ENCODE measurements at regions not wholly inside any gene's neighbourhood (a gene's known extent, or its start where the extent isn't known, plus 50 kb on each side); places are given as distances from the start of the nearest gene placed in this dataset.
"Not testable (repeated sequence)": the region's sequence is repeated elsewhere in the genome, so short reads cannot be mapped to it uniquely, and the experiment has no call there.

DNA sequence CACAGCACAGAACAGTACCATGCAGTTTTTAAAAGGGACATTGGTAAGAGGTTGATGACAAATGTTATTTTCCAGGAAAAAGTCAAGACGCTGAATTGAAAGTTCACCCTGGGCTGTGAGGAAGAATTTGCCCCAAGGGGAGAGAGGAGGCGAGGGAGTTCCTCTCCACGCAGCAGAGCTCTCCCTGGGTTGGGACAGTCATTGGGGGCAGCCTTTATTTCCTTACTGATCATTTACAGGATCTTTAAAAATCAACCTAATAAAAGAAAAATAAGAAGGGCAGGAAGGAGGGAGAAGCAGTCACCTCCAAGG, 49.9 kb upstream of the WNT7B start:
- no peak for DNase-seq (ENCODE audit: low read depth)

DNA sequence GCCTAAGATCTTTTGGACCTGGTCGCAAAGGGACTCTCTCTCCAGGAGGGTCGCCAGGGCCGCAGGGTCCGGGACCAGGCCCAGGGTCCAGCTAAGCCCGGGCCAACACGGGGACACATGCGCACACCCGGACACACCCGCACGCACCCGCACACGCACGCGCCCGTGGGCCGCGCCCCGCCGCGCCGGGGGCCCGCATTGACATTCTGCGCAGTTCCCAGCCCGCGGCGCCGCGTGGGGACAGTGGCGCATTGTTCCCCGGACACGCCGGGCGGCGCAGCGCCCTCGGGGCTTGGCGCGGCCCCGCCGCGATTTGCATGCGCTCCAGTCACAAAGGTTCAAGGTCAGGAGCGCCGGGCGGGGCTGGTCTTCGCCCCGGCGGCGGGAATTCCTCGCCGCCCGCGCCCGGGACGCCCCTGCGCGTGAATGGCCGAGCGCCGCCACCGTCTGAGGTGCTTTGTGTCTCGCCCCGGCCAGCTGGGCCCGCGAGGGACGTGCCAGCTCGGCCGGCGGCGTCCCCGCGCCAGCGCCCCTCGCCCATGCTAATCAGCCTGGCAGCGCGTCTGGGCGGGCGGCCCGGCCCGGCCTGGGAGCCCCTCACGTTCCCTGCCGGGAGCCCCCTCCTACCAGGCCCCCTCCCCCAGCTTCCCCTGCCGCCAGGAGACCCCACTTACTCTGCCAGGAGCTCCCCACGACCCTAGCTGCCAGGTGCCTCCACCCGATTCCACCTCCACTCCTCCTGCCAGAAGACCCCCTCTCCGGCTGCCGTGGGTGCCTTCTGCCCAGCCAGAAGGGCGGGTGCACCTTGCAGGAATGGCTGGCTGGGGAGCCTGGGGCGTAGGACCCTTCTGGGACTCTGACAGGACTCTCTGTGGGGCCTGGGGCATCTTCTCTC, 50.5 kb upstream of the WNT7B start:
- DNase-seq (ENCODE audit: low read depth) = no peak

DNA sequence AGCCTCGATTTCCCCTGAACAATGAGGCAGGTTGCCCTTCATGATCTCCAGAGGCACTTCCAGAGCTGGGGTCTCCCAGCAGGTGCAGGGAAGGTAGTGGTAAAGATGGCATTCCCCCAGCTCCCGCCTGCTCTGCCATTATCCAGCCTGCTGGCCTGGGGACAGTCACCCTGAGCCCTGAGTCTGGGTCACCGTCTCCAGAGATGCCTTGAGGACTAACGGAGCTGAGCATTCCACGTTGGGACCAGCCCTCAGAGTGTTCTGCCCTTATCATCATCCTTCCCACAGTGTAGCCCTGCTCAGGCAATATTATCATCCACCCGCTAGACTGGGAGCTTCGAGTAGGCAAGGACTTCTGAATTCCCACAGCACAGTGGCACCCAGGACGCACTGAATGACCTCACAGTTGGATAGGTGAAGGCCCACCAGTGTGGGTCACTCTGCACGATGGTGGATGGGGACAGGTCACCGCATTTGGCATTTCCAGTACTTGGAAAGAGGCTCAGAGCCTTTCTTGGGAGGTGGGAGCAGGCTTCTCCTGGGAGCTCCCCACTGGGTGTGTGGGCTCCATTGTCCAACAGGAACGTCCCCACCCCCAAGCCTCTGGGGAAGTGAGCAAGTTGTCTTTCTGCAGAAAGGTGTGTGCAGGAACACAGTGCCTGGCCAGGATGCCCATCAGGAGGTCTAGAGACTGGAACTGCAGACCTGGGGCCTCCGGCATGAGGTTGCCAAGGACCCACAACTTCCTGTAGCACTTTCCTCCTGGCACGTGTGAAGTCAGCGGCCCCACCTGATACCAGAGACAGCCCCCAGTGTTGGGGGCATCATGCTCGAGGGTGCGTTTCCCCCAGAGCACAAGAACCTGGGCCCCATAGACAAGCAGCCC, 51.4 kb upstream of the WNT7B start:
- DNase-seq (ENCODE audit: low read depth) = no peak

DNA sequence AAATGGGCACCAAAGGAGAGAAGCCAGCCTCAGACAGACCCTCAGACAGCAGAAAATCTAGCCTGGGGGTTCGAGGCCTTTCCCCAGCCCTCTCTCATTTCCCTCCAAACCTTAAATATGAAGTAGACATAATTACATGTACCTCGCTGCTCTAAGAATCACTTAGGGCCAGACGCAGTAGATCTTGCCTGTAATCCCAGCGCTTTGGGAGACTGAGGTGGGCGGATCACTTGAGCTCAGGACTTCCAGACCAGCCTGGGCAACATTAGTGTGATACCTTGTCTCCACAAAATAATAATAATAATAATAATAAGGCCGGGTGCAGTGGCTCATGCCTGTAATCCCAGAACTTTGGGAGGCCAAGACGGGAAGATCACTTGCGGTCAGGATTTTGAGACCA, 52.1 kb upstream of the WNT7B start:
- DNase-seq (ENCODE audit: low read depth) = no peak

DNA sequence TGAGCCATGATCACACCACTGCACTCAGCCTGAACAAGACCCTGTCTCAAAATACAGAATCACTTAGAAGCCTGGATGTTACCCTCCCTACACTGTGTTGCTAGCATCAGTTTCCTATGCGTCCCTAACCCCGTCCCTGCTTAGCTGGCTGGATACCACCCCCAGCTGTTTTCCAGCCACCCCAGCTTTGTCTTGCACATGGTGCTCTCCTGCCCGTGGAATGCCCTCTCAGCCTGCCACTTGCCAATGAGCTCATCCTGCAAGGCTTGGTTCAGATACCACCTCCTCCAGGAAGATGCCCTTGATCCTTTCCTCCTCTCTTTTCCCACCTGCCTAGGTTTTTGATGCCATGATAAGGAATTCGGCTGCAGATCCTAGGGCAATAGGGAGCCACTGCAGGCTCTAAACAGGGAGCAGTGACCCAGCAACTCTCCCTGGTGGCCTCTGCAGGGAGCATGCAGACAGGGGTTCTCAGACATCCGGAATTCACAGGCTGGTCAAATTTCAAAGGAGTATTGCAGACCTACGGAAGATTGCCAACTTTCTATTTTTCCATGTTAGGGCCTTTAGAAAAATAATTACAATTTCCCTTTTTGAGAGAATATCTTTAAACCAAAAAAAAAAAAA, 52.7 kb upstream of the WNT7B start:
- DNase-seq (ENCODE audit: low read depth) = no peak

DNA sequence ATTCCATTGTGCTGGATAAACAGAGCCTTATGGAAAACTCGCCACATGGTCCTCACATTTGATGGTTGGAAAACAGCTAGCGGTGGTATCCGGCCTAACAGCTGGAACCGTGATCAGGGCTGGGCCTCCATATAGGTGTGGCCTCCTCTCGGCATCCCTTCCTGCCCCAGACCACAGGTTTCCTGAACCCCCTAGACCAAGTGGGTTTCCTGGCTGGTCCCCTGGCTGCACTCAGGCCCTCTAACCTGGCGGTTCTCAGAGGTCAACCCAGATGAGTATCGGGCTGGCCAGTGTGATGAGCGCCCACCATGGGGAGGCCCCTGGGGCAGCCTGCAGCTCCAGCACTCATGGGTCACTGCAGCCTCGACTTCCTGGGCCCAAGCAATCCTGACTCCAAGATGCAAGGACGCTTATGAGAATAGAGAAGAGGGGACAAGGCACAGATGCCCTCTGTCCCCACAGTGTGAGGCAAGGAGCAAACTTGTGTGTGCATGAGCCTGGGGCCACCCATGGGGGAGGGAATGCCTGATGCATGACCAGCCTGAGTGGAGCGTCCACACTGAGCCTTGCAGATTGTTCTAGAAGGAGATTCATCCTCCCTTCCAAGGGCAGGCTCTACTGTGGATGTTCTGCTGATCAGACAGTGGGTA, 53.4 kb upstream of the WNT7B start:
- no peak for DNase-seq (ENCODE audit: low read depth)

DNA sequence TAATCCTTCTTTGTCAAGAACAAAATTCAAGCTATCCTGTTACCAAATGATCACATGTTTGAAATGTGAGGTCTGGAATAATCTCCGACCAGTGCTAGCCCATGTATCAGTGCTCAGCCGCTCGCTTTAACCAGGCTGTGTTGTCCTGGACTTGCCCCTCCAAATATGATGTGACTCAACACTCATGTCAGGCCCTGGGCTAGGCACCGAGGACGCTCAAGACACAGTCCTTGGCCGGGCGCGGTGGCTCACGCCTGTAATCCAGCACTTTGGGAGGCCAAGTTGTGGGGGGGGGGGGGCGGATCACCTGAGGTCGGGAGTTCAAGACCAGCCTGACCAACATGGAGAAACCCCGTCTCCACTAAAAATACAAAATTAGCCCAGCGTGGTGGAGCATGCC, 54.1 kb upstream of the WNT7B start:
- no peak for DNase-seq (ENCODE audit: low read depth)

DNA sequence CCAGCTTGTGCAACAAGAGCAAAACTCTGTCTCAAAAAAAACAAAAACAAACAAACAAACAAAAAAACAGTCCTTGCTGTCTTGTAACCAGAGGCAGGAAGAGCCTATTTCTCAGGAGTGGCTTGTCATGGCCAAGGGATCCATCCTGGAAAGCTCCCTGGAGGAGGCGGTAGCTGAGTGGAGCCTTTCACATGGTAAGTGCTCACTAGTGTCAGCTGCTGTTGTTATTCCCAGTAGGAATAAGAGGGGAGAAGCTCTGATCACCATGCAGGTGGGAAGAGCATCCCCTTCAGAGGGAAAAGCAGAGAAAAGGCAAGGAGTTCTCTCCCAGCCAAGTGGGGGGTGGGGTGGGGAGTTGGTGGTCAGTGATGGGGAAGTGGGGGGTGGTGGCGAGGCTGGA, 54.6 kb upstream of the WNT7B start:
- no peak for DNase-seq (ENCODE audit: low read depth)

DNA sequence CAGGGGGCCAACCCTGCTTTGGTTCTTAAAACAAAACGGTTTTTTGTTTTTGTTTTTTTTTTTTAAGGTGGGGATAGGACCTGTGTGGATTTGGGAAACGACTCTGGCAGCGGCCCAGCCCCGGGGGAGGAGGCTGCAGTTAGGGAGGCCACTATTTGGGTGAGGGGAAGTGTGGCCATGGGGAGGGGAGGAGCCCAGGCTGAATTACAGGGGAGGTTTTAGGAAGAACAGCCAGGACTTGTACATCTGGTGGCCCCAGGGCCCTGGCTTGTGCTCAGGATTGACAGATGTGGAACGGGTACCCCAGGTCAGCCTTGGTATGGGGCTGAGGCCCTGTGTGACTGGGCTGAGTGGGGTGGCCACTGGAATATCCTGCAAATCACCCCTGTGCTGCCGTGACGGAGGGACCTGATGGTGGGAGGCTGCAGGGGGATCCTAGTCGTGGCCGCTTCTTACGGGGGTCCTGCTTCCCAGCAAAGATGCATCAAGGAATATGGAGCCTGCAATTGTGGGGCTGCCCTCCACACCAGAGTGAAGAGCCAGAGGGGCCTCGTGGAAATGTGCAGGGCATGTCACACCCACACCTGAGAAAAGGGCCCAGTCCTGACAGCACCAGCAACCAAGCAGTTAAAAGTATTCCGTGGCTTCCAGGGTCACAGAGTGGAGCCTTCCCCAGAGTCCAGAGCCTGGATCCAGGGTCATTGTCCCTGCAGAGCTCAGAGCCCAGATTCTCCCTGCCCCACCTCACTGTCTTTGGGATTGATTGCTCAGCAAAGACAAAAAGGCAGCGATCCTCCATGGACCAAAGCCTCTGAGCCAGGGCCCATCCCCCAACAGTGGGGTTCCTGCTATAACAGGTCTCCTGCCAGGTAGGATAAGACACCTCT, 55.2 kb upstream of the WNT7B start:
- DNase-seq (ENCODE audit: low read depth) = no peak

DNA sequence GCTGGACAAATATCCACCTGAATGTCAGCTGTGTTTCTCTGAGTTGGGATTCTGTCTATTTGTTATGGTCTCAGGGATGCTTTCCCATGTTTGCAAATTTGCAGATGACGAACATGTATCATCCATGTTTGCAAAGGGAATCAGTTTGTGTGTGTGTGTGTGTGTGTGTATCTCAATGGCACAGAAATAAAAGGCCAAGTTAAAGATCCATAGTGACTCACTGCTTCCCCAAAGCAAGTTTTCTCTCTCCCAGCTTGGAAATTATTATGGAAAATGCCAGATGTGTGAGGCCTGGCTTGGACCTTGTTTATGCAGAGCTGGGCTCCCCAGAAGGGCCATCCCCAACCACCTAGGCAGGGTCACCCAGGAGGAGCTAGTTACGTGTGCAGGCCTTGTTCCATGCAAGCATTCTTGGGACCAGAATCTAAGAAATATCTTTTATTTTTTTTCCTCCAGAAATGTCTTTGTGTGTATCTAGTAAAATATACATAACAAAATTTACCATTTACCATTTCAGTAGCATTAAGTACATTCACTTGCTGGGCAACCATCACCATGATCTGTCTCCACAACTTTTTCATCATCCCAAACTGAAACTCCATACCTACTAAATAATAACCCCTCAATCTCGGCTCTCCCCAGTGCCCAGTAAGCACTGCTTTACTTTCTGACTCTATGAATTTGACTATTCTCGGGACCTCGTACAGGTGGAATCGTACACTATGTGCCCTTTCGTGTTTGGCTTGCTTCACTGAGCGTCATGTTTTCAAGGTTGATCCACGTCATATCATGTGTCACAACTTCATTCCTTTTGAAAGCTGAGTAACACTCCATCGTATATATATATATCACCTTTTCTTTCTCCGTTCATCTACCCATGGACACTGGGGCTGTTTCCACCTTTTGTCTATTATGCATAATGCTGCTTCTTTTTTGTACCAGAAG, 56.6 kb upstream of the WNT7B start:
- DNase-seq (ENCODE audit: low read depth) = no peak

DNA sequence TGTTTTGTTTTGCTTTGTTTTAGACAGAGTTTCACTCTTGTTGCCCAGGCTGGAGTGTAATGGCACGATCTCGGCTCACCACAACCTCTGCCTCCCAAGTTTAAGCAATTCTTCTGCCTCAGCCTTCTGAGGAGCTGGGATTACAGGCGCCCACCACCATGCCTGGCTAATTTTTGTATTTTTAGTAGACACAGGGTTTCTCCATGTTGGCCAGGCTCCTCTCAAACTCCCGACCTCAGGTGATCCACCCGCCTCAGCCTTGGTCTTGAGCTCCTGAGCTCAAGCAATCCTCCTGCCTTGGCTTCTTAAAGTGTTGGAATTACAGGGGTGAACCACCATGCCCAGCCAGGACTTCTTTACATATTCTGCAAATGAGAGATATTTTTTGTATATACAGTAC, 57.5 kb upstream of the WNT7B start:
- DNase-seq (ENCODE audit: low read depth) = not testable (repeated sequence)

DNA sequence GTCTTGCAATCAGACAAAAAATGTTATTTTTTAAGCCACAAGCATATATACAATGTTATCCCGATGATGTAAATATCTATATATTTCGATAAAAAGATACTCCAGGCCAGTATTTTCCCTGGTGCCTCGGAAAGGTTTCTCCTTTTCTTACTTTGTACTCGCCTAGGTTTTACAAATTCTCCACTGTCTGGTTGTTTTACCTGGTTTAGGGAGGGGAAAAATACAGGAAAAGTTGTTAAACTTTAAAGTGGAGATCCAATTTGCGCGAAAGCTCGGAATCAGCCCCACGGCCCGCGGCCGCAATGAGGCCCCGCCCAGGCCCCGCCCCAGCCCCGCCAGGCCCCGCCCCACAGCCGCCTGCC, 58.4 kb upstream of the WNT7B start:
- no peak for DNase-seq (ENCODE audit: low read depth)

DNA sequence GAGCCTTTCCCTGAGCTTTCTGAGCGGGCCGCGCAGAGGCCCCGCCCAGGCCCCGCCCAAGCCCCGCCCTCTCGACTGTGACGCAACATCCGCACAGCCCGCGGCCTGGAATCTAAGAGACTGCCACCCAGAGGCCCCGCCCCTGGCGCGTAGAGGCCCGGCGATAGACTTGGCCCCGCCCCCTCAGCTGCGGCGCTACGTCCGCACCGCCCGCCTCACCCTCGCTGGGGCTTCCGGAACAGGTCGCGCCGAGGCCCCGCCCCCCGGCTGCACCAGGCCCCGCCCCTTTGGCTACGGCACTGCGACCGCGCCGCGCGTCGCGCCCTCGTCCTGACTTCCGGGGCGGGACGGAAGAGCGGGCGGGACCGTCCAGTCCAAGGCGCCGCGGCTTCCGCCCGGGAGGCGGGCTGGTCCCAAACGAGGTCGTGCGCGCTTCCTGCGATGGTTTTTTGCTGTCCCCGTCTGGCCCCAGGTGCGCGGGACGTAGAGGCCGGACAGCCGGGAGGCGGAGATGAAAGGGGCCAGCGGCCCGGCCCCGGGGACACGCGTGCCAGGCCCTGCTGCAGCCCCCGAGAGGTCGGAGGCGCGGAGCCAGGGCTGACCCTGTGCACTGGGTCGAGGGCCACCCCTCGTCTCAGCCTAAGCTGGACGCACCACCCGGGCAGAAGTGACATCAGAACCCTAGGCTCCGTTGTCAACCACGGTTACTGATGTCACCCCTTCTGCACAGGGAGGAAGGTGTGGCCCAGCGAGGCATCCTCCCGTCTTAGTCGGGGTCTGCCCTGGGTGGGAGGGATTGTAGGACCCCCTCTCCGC, 59.0 kb upstream of the WNT7B start:
- DNase-seq (ENCODE audit: low read depth) = peak; percentile 99

DNA sequence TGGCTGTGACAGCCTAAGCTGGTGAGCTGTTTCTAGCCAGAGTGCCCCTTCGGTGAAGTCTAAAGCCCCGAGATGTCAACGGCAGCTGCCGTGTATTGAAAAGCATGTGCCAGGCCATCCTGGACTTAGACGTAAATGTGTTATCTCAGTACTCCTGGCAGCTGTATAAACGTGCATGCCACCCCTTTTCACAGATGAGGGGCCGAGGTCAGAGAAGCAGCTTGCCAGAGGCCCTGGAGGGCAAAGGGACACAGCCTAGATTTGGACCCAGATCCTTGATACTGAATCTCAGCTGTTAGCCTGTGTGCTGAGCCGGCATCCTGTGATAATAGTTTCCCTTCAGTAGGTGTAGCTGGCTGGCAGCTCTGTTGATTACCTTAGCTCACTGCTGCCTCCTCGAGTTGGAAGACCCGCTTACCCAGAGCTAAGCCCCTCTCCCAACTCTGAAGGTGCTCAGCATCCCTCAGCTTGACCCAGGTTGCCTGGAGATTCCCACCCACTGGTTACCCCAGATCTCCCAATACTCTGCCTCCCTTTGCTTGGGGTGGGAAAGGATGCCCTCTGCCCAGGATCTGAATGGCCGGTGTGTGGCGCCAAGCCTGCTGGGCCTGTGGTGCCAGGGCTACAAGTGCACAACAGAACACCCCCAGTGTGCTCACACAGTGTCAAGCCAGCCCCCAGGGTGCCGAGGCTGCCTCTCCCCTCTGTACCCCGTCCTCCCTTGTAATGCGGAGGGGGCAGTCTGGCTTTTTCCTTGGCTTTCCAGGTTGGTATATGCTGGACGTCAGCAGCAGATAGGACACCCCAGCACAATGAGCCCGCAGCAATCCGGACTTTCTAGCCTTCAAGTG, 59.8 kb upstream of the WNT7B start:
- DNase-seq (ENCODE audit: low read depth) = peak; percentile 59

DNA sequence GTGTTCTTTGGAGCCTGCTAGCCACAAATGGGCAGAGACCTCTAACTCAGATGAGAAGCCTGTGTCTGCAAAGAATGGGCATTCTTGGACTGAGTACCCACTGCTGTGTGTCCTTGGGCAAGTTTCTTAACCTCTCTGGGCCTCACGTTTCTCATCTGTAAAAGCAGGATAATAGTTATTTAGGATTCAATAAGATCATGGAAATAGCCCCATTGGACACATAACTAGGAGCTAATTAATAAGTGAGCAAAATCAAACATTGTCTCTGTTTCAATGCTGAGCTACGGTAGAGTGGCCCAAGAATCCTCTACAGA, 61.2 kb upstream of the WNT7B start:
- DNase-seq (ENCODE audit: low read depth) = no peak

DNA sequence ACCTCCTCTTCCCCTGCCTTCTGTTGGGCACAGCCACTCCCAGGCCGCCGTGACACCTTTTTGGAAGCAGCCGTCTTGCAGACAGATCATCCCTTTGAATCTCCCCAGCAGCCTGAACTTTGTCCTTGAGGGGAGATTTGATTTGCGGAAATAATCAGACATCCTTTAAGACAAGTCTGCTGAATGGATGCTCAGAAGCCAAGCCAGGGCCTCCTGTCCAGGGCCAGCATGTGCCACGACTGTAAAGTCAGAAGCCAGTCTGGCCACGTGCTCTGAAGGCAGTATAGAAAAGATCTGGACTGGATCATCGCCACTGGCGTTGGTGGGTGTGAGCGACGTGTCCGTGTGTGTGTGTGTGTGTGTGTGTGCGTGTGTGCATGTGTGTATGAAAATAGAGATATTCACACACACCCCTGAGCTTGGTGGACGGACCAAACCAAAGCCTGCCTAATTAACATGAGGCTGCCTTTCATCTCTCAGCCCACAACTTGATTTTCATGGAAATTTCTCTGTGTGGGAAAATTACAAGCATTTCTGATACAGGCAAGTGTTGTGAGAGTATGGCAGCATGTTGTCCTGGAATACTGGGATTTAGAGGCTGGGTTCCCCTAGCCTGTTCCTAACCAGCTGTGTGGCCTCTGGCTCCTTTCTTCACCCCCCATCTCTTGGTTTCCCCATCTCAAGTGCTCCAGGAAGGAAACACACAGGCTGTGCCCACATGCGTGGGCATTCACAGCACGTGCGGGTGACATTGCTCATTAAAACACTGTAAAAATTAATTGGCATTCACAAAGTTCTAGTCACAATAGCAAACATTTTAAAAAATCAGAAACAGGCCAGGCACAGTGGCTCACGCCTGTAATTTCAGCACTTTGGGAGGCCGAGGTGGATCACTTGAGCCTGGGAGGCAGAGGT, 61.8 kb upstream of the WNT7B start:
- no peak for DNase-seq (ENCODE audit: low read depth)

DNA sequence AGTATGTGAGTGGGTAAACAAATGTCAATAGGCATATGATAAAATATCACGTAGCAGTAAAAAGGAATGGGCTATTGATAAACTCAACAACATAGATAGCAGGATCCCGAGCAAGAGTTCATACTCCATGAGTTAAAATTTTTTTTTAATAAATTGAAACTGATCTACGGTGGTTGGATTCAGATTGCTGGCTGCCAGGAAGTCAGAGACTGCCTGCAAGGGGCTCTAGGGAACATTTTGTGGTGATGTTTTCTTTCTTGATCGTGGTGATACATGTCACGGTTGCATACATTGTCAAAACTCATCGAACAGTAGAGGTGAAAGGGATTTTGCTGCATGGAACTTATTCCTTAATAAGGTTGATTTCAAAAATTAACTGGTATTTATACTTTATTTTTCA, 62.6 kb upstream of the WNT7B start:
- no peak for DNase-seq (ENCODE audit: low read depth)

All from Daoy (cell line).